ENCODE measurements at regions not wholly inside any gene's neighbourhood (a gene's known extent, or its start where the extent isn't known, plus 50 kb on each side); places are given as distances from the start of the nearest gene placed in this dataset.
"Not testable (repeated sequence)": the region's sequence is repeated elsewhere in the genome, so short reads cannot be mapped to it uniquely, and the experiment has no call there.

DNA sequence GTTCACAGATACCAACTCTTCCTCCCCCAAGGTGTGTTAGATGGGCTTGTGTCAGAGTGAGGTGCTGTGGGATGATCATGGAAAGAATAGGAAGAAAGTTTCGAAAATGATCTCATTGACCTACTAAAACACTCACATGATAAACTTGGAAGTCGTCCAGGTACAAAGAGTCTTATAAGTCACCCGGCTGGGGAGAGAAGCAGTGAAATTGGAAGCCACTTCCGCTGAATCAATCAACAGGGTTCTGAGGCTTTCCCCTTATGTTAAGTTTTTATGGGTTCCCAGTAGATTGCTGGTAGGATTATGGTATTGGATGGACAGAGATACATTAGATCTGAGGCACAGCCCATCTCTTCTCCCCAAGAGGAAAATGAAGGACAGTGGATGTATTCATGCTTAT, 218.8 kb upstream of the MSX2 start:
- Histone ChIP-seq H3K4me1 (ENCODE audit: control insufficient read depth, extremely low read depth, insufficient read depth, low read length) (no peaks in the 10 kb centered on the region), H3K9ac (replicated peaks; ENCODE audit: extremely low read depth, insufficient read depth, low read length) (no peak overlapping the region), H2AFZ (ENCODE audit: low read depth, low read length) (no peak overlapping the region), H3K36me3 (ENCODE audit: control insufficient read depth in 2 of 2, extremely low read depth in 1 of 2, insufficient read depth in 2 of 2, low read length in 2 of 2) (no peaks in the 10 kb centered on the region), H3K27me3 (ENCODE audit: control insufficient read depth in 2 of 2, insufficient read depth in 2 of 2, low read length in 2 of 2) (no peaks in the 10 kb centered on the region), H3K9me1 (replicated peaks; ENCODE audit: control insufficient read depth, extremely low read depth, insufficient read depth, low read length) (no peaks in the 10 kb centered on the region), H3K9me3 (replicated peaks; ENCODE audit: control insufficient read depth, insufficient read depth, low read length) (no peaks in the 10 kb centered on the region), H3K27ac (ENCODE audit: insufficient read depth, low read depth, low read length) (no peak overlapping the region), H3K4me3 (replicated peaks in 1 of 3; ENCODE audit: insufficient read depth in 1 of 3, low read depth in 1 of 3, low read length in 3 of 3) (no peak overlapping the region), H4K20me1 (replicated peaks; ENCODE audit: control insufficient read depth, extremely low read depth, insufficient read depth, low read length) (no peaks in the 10 kb centered on the region), H3K4me2 (ENCODE audit: insufficient read depth, low read length) (no peak overlapping the region), H3K79me2 (ENCODE audit: control insufficient read depth, insufficient read depth, low read length) (no peaks in the 10 kb centered on the region)
- intact Hi-C loops (cut with micrococcal nuclease), result no loop called here
- CTCF ChIA-PET, result no interaction called here
- TF ChIP-seq MYC (IDR thresholded peaks at IDR 0.05; ENCODE audit: low read depth, low read length) (no peak), GATA2 (IDR thresholded peaks at IDR 0.05; ENCODE audit: insufficient read depth, insufficient read length, low read depth, low read length) (no peak), POLR2AphosphoS5 (IDR thresholded peaks at IDR 0.05; ENCODE audit: insufficient read depth, low read depth, low read length) (no peak)
- dilution Hi-C loops (cut with MboI; ENCODE audit: extremely low pct_ligation_motif_present, low sequenced_read_pairs), result no loop called here
- no peak for FAIRE-seq
- no TSS peak for BruUV-seq (replicated peaks)
- no peak for DNase-seq (ENCODE audit: low read depth, low spot score)
- POLR2A ChIA-PET, result no interaction called here

DNA sequence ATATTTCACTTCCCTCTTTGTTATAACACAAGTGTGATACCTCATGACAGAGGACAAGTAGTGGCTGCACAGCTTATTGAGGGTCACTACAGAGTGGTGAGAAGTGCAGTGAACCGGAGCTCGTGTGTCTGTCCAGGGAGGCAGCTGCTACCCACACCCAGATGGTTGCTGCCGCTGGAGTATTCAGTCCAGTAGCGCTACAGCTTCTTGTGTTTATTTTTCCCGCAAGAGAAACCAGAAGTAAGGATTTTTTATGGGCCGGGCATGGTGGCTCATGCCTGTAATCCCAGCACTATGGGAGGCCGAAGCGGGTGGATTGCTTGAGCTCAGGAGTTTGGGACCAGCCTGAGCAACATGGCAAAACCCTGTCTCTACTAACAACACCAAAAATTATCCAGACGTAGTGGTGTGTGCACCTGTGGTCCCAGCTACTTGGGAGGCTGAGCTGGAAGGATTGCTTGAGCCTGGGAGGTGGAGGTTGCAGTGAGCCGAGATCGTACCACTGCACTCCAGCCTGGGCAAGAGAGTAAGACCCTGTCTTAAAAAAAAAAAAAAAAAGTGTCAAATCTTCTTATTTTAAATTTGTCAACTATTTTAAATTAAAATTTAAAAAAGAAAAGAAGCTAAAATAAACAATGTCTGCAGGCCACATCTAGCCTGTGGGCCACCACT, 213.5 kb upstream of the MSX2 start:
- FAIRE-seq; H3K79me2 ChIP-seq (ENCODE audit: control insufficient read depth, insufficient read depth, low read length); H3K9me1 ChIP-seq (replicated peaks; ENCODE audit: control insufficient read depth, extremely low read depth, insufficient read depth, low read length); POLR2A ChIA-PET; H3K4me3 ChIP-seq (replicated peaks in 1 of 3; ENCODE audit: insufficient read depth in 1 of 3, low read depth in 1 of 3, low read length in 3 of 3); H3K4me1 ChIP-seq (ENCODE audit: control insufficient read depth, extremely low read depth, insufficient read depth, low read length); DNase-seq (ENCODE audit: low read depth, low spot score); H3K27ac ChIP-seq (ENCODE audit: insufficient read depth, low read depth, low read length); H3K9ac ChIP-seq (replicated peaks; ENCODE audit: extremely low read depth, insufficient read depth, low read length); H3K36me3 ChIP-seq (ENCODE audit: control insufficient read depth in 2 of 2, extremely low read depth in 1 of 2, insufficient read depth in 2 of 2, low read length in 2 of 2); H3K9me3 ChIP-seq (replicated peaks; ENCODE audit: control insufficient read depth, insufficient read depth, low read length); H3K27me3 ChIP-seq (ENCODE audit: control insufficient read depth in 2 of 2, insufficient read depth in 2 of 2, low read length in 2 of 2); CTCF ChIA-PET; dilution Hi-C loops (cut with MboI; ENCODE audit: extremely low pct_ligation_motif_present, low sequenced_read_pairs); H3K4me2 ChIP-seq (ENCODE audit: insufficient read depth, low read length); H4K20me1 ChIP-seq (replicated peaks; ENCODE audit: control insufficient read depth, extremely low read depth, insufficient read depth, low read length); intact Hi-C loops (cut with micrococcal nuclease); BruUV-seq (replicated peaks); H2AFZ ChIP-seq (ENCODE audit: low read depth, low read length): not testable (repeated sequence)
